ENCODE measurements at regions not wholly inside any gene's neighbourhood (a gene's known extent, or its start where the extent isn't known, plus 50 kb on each side); places are given as distances from the start of the nearest gene placed in this dataset.

GRCh38 chr1:82844911-82845827 is 1044.4 kb downstream of the ADGRL2 start:
- DNase-seq = no peak

GRCh38 chr1:82844447-82844846 is 1043.7 kb downstream of the ADGRL2 start:
- DNase-seq = no peak

GRCh38 chr1:82843876-82844275 is 1043.1 kb downstream of the ADGRL2 start:
- no peak for DNase-seq

- no peak for DNase-seq
These were observed 1039.5 kb downstream of the ADGRL2 start for GRCh38 chr1:82840192-82840591.

- DNase-seq = no peak
These were observed 1037.2 kb downstream of the ADGRL2 start for GRCh38 chr1:82837766-82838465.

GRCh38 chr1:82836973-82837680 is 1036.4 kb downstream of the ADGRL2 start:
- no peak for DNase-seq

- no peak for DNase-seq
These were observed 1035.7 kb downstream of the ADGRL2 start for GRCh38 chr1:82836213-82836972.

GRCh38 chr1:82830690-82831380 is 1030.1 kb downstream of the ADGRL2 start:
- no peak for DNase-seq

GRCh38 chr1:82829527-82829926 is 1028.8 kb downstream of the ADGRL2 start:
- no peak for DNase-seq

GRCh38 chr1:82823876-82824275 is 1023.1 kb downstream of the ADGRL2 start:
- no peak for DNase-seq

- no peak for DNase-seq
These were observed 1020.1 kb downstream of the ADGRL2 start for GRCh38 chr1:82820816-82821215.

GRCh38 chr1:82819234-82819633 is 1018.5 kb downstream of the ADGRL2 start:
- no peak for DNase-seq

GRCh38 chr1:82818586-82818985 is 1017.9 kb downstream of the ADGRL2 start:
- no peak for DNase-seq

- no peak for DNase-seq
These were observed 1012.7 kb downstream of the ADGRL2 start for GRCh38 chr1:82813386-82813785.

- no peak for DNase-seq
These were observed 1009.9 kb downstream of the ADGRL2 start for GRCh38 chr1:82810601-82811000.

- DNase-seq = no peak
These were observed 1006.8 kb downstream of the ADGRL2 start for GRCh38 chr1:82807563-82807962.

GRCh38 chr1:82806133-82806532 is 1005.4 kb downstream of the ADGRL2 start:
- DNase-seq = no peak

GRCh38 chr1:82801176-82801575 is 1000.4 kb downstream of the ADGRL2 start:
- DNase-seq = no peak

- DNase-seq = no peak
These were observed 1000.0 kb downstream of the ADGRL2 start for GRCh38 chr1:82800721-82801120.

- DNase-seq = no peak
These were observed 998.5 kb downstream of the ADGRL2 start for GRCh38 chr1:82799261-82799660.

- DNase-seq = no peak
These were observed 994.9 kb downstream of the ADGRL2 start for GRCh38 chr1:82795508-82796149.

GRCh38 chr1:82792151-82792550 is 991.4 kb downstream of the ADGRL2 start:
- DNase-seq = no peak
